NB4 (cell line): ENCODE measurements at regions not wholly inside any gene's neighbourhood (a gene's known extent, or its start where the extent isn't known, plus 50 kb on each side); places are given as distances from the start of the nearest gene placed in this dataset.

Experiments used
- DNase-seq: peaks from one replicate; pipeline ENCODE4 v3.0.0; 2010; ENCODE audit warnings: low read depth
- H3K4me3 ChIP-seq: one replicate; pipeline ENCODE4 v1.5.1; 2011; ENCODE audit warnings: mild to moderate bottlenecking, low read depth, low read length, moderate library complexity
- MAX ChIP-seq: IDR thresholded peaks from 2 replicates; pipeline ENCODE4 v1.6.1; 2011; ENCODE audit warnings: low read depth, low read length
- MYC ChIP-seq: IDR thresholded peaks from 2 replicates; pipeline ENCODE4 v1.6.1; 2011; ENCODE audit warnings: low read depth, low read length
- POLR2A ChIP-seq: IDR thresholded peaks from 2 replicates; pipeline ENCODE4 v1.6.1; 2011; ENCODE audit warnings: mild to moderate bottlenecking; ENCODE audit not compliant: insufficient read length; ENCODE audit errors: extremely low read depth
- TF ChIP-seq, protein P1 (sequence below): IDR thresholded peaks from one replicate; pipeline ENCODE4 v1.5.1; 2012; ENCODE audit warnings: low read depth, low read length

DNA sequence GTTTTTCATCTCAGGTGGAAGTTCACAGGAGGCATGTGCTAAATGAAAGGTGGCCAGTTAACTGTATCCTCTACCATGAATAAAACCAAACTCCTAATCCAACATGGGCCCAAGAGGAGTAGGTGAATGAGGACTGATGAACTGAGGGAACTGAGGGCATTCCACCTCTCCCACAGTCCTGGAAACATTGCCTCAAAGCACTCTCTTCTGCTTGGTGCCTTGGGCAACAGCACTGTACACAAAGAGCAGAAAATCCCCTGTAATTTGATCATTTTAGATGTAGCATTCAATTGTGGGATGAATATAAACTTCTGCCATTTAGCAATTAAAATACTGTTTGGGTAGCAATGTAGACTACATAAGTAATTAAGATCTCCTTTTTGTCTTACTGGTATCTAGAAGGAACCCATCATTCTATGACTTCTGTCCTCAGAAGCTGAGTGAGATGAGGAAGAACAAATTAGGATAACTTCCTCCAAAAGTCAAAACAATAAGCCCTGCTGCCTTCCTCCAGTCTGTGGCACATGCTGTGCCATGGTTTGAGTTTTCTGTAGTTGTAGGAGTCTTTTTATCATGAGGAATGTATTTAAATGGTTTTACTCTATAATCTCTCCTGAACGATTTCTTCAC, 86.7 kb upstream of the ZEB2 start:
- H3K4me3 ChIP-seq, result no peak overlapping the region
- no peak for DNase-seq
- no peak for TF ChIP-seq MYC
- TF ChIP-seq, protein P1, sequence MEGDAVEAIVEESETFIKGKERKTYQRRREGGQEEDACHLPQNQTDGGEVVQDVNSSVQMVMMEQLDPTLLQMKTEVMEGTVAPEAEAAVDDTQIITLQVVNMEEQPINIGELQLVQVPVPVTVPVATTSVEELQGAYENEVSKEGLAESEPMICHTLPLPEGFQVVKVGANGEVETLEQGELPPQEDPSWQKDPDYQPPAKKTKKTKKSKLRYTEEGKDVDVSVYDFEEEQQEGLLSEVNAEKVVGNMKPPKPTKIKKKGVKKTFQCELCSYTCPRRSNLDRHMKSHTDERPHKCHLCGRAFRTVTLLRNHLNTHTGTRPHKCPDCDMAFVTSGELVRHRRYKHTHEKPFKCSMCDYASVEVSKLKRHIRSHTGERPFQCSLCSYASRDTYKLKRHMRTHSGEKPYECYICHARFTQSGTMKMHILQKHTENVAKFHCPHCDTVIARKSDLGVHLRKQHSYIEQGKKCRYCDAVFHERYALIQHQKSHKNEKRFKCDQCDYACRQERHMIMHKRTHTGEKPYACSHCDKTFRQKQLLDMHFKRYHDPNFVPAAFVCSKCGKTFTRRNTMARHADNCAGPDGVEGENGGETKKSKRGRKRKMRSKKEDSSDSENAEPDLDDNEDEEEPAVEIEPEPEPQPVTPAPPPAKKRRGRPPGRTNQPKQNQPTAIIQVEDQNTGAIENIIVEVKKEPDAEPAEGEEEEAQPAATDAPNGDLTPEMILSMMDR, result no peak
- no peak for TF ChIP-seq MAX
- TF ChIP-seq POLR2A, result no peak

GRCh38 chr2:144605231-144605840, 85.4 kb upstream of the ZEB2 start:
- DNase-seq, result no peak
- no peak for TF ChIP-seq MYC
- TF ChIP-seq, protein P1, result no peak
- no peak for TF ChIP-seq POLR2A
- TF ChIP-seq MAX, result no peak
- H3K4me3 ChIP-seq, result no peak overlapping the region

- DNase-seq, result no peak
- no peak for TF ChIP-seq POLR2A
- TF ChIP-seq, protein P1, result no peak
- no peak for TF ChIP-seq MAX
- no peak for TF ChIP-seq MYC
- no peak overlapping the region for H3K4me3 ChIP-seq
These were observed 83.4 kb upstream of the ZEB2 start for GRCh38 chr2:144603334-144603733.

DNA sequence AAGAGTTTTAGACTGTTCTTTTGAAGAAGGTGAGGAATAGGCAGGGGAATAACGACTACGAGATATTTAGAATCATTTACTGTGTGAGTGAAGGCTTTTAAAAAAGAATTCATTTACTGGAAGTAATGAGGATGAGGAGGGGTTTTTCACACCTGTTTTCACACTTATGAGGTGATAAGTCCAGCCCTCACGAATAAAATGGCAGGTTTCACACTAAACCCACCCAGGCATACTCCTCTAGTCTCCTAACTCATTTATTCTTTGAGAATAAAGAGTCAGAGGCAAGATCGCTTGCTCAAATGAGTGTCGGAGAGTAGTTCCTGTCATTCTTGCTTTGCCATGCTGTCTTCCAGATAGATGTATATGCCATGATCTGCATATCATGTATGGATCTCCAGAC, 79.0 kb upstream of the ZEB2 start:
- H3K4me3 ChIP-seq, result no peak overlapping the region
- no peak for TF ChIP-seq POLR2A
- TF ChIP-seq MAX, result no peak
- TF ChIP-seq MYC, result no peak
- TF ChIP-seq, protein P1, result no peak
- DNase-seq, result no peak

GRCh38 chr2:144597894-144598593, 78.1 kb upstream of the ZEB2 start:
- no peak overlapping the region for H3K4me3 ChIP-seq
- TF ChIP-seq POLR2A, result no peak
- no peak for DNase-seq

- H3K4me3 ChIP-seq, result no peak overlapping the region
- DNase-seq, result no peak
- TF ChIP-seq MYC, result no peak
- TF ChIP-seq, protein P1, result no peak
- TF ChIP-seq MAX, result no peak
- no peak for TF ChIP-seq POLR2A
These were observed 77.5 kb upstream of the ZEB2 start for GRCh38 chr2:144597388-144597787.
